K562 (cell line): ENCODE measurements at regions not wholly inside any gene's neighbourhood (a gene's known extent, or its start where the extent isn't known, plus 50 kb on each side); places are given as distances from the start of the nearest gene placed in this dataset.

Experiments used
- ATAC-seq: fragments of 200-7000 bp; cut with Tn5 transposase; 3 replicates; pipeline ENCODE4 v1.9.1; 2020; ENCODE audit warnings: moderate library complexity
- BruUV-seq: library from RNA; stranded (reverse); fragments of 400-500 nt; replicated peaks from 2 replicates; lab custom pipeline; 2021; lab: Mats Ljungman, UMichigan
- CTCF ChIA-PET: fragments of 300-600 bp; formaldehyde crosslinking; extraction: SDS; loops from one replicate; lab custom pipeline; 2021; ENCODE audit warnings: low intra/inter-chr PET ratio; lab: Yijun Ruan, JAX
- POLR2A ChIA-PET: fragments of 300-600, 350-650 bp; sonication (Branson Sonifier 250); formaldehyde crosslinking; extraction: SDS; loops from one replicate; lab custom pipeline; 2021; ENCODE audit warnings: antibody characterized with exemption, inconsistent platforms; lab: Yijun Ruan, JAX
- DNase-seq, 4 experiments: peaks; one replicate each; pipeline versions ENCODE4 v3.0.0 to v3.0.0-alpha.2; 2011 to 2018; ENCODE audit warnings: low spot score in 3 of 4, mixed read lengths in 3 of 4; ENCODE audit errors: extremely low read depth in 1 of 4
- FAIRE-seq: peaks from 2 replicates; lab custom pipeline; 2011; peaks lifted over from hg19 to GRCh38; lab: Jason Lieb, UNC
- H2AFZ ChIP-seq: 2 replicates; pipeline ENCODE4 v1.6.0; 2011; ENCODE audit warnings: low read depth, low read length, control low read depth, inconsistent platforms
- H3K27ac ChIP-seq: fragments of 200-600 bp; 3 replicates; pipeline ENCODE4 v1.8.0; 2011; ENCODE audit warnings: low read depth, mild to moderate bottlenecking, control low read depth, inconsistent platforms, low read length, moderate library complexity, mixed read lengths; ENCODE audit errors: extremely low read depth
- H3K27me3 ChIP-seq, 2 experiments: fragments of 300-600 bp in 1 of 2; 2 replicates in 1 of 2; 3 replicates in 1 of 2; pipeline versions ENCODE4 v1.6.0 to v1.8.0; 2011; ENCODE audit warnings: inconsistent platforms in 2 of 2, low read length in 2 of 2, mild to moderate bottlenecking in 1 of 2, mixed read lengths in 1 of 2, moderate library complexity in 1 of 2; ENCODE audit not compliant: control insufficient read depth in 2 of 2, insufficient read depth in 2 of 2
- H3K36me3 ChIP-seq: fragments of 300-600 bp; 3 replicates; pipeline ENCODE4 v1.8.0; 2011; ENCODE audit warnings: mild to moderate bottlenecking, low read length, inconsistent platforms; ENCODE audit not compliant: control insufficient read depth, insufficient read depth
- H3K4me1 ChIP-seq, 2 experiments: fragments of 200-600 bp in 1 of 2; replicated peaks in 1 of 2; 2 replicates in 1 of 2; 3 replicates in 1 of 2; pipeline versions ENCODE4 v1.5.1 to v1.8.0; 2011; ENCODE audit warnings: inconsistent platforms in 2 of 2, low read length in 2 of 2, mild to moderate bottlenecking in 1 of 2, mixed read lengths in 1 of 2, moderate library complexity in 1 of 2; ENCODE audit not compliant: control insufficient read depth in 2 of 2, insufficient read depth in 2 of 2
- H3K4me2 ChIP-seq: 2 replicates; pipeline ENCODE4 v1.6.1; 2011; ENCODE audit warnings: low read length, control low read depth, inconsistent platforms, mixed read lengths; ENCODE audit not compliant: insufficient read depth
- H3K4me3 ChIP-seq: fragments of 200-600 bp; sonication (generic), shearing (Covaris generic); 2 replicates; pipeline ENCODE4 v1.5.1; 2016; ENCODE audit warnings: control low read depth, inconsistent platforms
- H3K79me2 ChIP-seq: fragments of 200-600 bp; 3 replicates; pipeline ENCODE4 v1.8.0; 2011; ENCODE audit warnings: low read length, inconsistent platforms; ENCODE audit not compliant: control insufficient read depth, insufficient read depth
- H3K9ac ChIP-seq, 2 experiments: 2 replicates each; pipeline versions ENCODE4 v1.6.0 to v1.6.1; 2011; ENCODE audit warnings: low read depth in 2 of 2, low read length in 2 of 2, control low read depth in 1 of 2, inconsistent platforms in 1 of 2, mild to moderate bottlenecking in 1 of 2, mixed read lengths in 1 of 2; ENCODE audit not compliant: insufficient read depth in 1 of 2
- H3K9me1 ChIP-seq: one replicate; pipeline ENCODE4 v1.6.0; 2011; ENCODE audit warnings: inconsistent platforms, mild to moderate bottlenecking, low read length, moderate library complexity; ENCODE audit not compliant: control insufficient read depth, insufficient read depth
- H3K9me3 ChIP-seq: replicated peaks from 2 replicates; pipeline ENCODE4 v1.5.1; 2011; ENCODE audit warnings: low read depth, low read length, inconsistent platforms; ENCODE audit not compliant: control insufficient read depth, insufficient read depth
- H4K20me1 ChIP-seq: replicated peaks from 2 replicates; pipeline ENCODE4 v1.6.1; 2011; ENCODE audit warnings: low read length, inconsistent platforms, mixed read lengths; ENCODE audit not compliant: control insufficient read depth, insufficient read depth
- C11orf30 ChIP-seq: fragments of 450-650 bp; IDR thresholded peaks from 2 replicates; pipeline ENCODE4 v1.6.1; 2016; ENCODE audit warnings: low read depth, mild to moderate bottlenecking
- CBFB ChIP-seq: sonication (generic); formaldehyde crosslinking; IDR thresholded peaks from 2 replicates; pipeline ENCODE4 v1.4.0; 2020; ENCODE audit warnings: mild to moderate bottlenecking, missing genetic modification reagents
- MEF2D ChIP-seq: conservative IDR thresholded peaks from 2 replicates; pipeline ENCODE4 v1.6.1; 2016; ENCODE audit warnings: low read depth, missing genetic modification characterization, missing compliant biosample characterization
- POLR3G ChIP-seq: IDR thresholded peaks from 2 replicates; pipeline ENCODE4 v1.6.1; 2011; ENCODE audit not compliant: insufficient read length, insufficient replicate concordance; ENCODE audit errors: extremely low read depth
- RBM17 ChIP-seq: fragments of 200-400 bp; formaldehyde crosslinking; IDR thresholded peaks from 2 replicates; pipeline ENCODE4 v1.6.1; 2017; ENCODE audit warnings: low read depth, mild to moderate bottlenecking, low read length, borderline replicate concordance
- RBM25 ChIP-seq: fragments of 200-400 bp; formaldehyde crosslinking; IDR thresholded peaks from 2 replicates; pipeline ENCODE4 v1.6.1; 2018; ENCODE audit warnings: low read length, low read depth, moderate library complexity; ENCODE audit not compliant: severe bottlenecking
- STAT5B ChIP-seq: fragments of 250-450 bp; sonication (Bioruptor Pico); IDR thresholded peaks from 2 replicates; pipeline ENCODE4 v1.8.0; 2021; ENCODE audit warnings: mild to moderate bottlenecking, inconsistent platforms
- ZNF146 ChIP-seq: IDR thresholded peaks from one replicate; pipeline ENCODE4 v1.6.1; 2018; ENCODE audit warnings: missing compliant biosample characterization; ENCODE audit not compliant: unreplicated experiment
- ZNF316 ChIP-seq: fragments of 450-650 bp; IDR thresholded peaks from 2 replicates; pipeline ENCODE4 v1.6.1; 2016
- ZNF644 ChIP-seq: fragments of 200-800 bp; sonication (Bioruptor generic); IDR thresholded peaks from 2 replicates; pipeline ENCODE4 v1.6.1; 2016; ENCODE audit warnings: low read depth, missing genetic modification characterization, missing compliant biosample characterization
- ZSCAN29 ChIP-seq: fragments of 450-650 bp; IDR thresholded peaks from 2 replicates; pipeline ENCODE4 v1.6.1; 2017
- WGBS: fragments of 100-300 bp; shearing (Covaris generic); methylation state at CpG from one replicate; pipeline ENCODE4 v1.1.6; 2016; ENCODE audit warnings: low coverage, mixed read lengths; ENCODE audit not compliant: insufficient coverage; ENCODE audit errors: missing lambda C conversion rate; 5-methylcytosine and 5-hydroxymethylcytosine counted together
- in situ Hi-C: fragments of 300-500 bp; cut with MboI; formaldehyde crosslinking; loops from 4 replicates; pipeline ENCODE4 v1.15.0; 2018; ENCODE audit warnings: inconsistent platforms, mixed read lengths
- intact Hi-C: fragments of 100-400 bp; cut with micrococcal nuclease; formaldehyde crosslinking; loops from 2 replicates; pipeline ENCODE4 v1.14.2; 2022
- TF ChIP-seq, protein P1 (sequence below): fragments of 250-450 bp; sonication (Bioruptor Pico); IDR thresholded peaks from 2 replicates; pipeline ENCODE4 v1.5.0; 2020; ENCODE audit warnings: mild to moderate bottlenecking, borderline replicate concordance
- TF ChIP-seq, protein P2 (sequence below): sonication (generic); formaldehyde crosslinking; IDR thresholded peaks from 2 replicates; pipeline ENCODE4 v1.8.1; 2022; ENCODE audit warnings: missing genetic modification reagents

DNA sequence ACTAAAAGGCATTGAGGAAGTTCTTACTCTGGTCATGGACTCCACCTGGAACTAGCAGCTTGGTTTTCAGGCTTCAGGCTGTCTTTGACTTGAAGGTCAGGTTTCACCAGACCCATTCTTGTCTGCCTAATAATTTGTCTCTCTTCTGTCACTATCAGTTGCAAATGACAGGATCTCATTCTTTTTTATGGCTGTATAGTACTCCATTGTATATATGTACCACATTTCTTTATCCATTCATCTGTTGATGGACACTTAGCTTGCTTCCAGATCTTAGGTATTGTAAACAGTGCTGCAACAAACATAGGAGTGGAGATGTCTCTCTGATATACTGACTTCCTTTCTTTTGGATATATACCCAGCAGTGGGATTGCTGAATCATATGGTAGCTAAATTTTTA, 73.1 kb upstream of the SYNCRIP start:
- no peak for ATAC-seq
- Histone ChIP-seq H3K27ac (no peak overlapping the region), H3K36me3 (no peaks in the 10 kb centered on the region), H3K9me3 (no peaks in the 10 kb centered on the region), H3K4me2 (no peak overlapping the region), H2AFZ (no peak overlapping the region), H4K20me1 (no peaks in the 10 kb centered on the region), H3K9me1 (no peaks in the 10 kb centered on the region), H3K27me3 (no peaks in the 10 kb centered on the region), H3K4me3 (no peak overlapping the region), H3K79me2 (no peaks in the 10 kb centered on the region), H3K4me1 (no peaks in the 10 kb centered on the region; a peak in 1 of 5 replicates), H3K9ac (no peak overlapping the region)
- no peak for DNase-seq
- POLR2A ChIA-PET = interaction anchor here (1.2 kb wide), 1 partner anchor 64 kb away, joined by 3 read pairs; no protein-coding TSS in a partner anchor
- intact Hi-C loops = no loop called here
- CTCF ChIA-PET = no interaction called here
- in situ Hi-C loops = no loop called here
- no peak for FAIRE-seq
- TF ChIP-seq ZNF146 (peak; percentile 91), ZNF644 (tag) (no peak), ZNF316 (no peak), C11orf30 (no peak), RBM25 (peak; percentile 50), STAT5B (no peak), ZSCAN29 (no peak)
- no TSS peak for BruUV-seq

DNA sequence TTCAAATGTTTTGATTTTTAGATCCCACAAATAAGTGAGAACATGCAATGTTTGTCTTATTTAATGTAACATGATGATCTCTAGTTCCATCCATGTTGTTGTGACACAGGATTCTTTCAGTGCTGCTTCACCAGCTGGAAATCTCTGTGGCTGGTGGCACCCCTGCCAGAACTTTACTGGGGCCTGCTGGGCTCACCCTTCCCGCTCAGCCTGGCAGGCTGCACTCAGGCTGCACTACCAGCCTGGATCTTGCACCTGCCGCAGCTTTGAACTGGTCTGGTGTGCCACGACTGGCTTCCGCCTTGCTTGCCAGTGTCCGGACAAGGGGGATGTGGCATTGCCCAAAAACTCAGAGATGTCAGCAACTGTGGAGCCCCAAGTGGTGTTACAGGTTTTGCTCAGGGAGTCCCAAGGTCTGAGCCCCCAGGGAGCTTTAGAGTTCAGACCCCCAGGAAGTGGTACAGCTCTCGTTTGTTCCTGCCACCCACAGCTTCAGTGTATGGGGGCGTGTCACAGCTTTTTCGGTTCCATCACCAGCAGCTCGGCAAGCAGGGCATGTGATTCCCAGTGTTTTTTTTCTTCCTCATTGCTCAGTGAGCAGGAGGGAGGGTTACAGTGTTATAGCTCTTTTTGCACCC, 72.3 kb upstream of the SYNCRIP start:
- H4K20me1 ChIP-seq = no peaks in the 10 kb centered on the region
- H3K27me3 ChIP-seq = no peaks in the 10 kb centered on the region
- FAIRE-seq (no peak), ATAC-seq (no peak), DNase-seq (no peak)
- no peaks in the 10 kb centered on the region for H3K36me3 ChIP-seq
- no peak overlapping the region for H2AFZ ChIP-seq
- intact Hi-C loops = no loop called here
- no TSS peak for BruUV-seq
- H3K27ac ChIP-seq = no peak overlapping the region
- no peaks in the 10 kb centered on the region; a peak in 1 of 5 replicates for H3K4me1 ChIP-seq
- no peaks in the 10 kb centered on the region for H3K79me2 ChIP-seq
- no peak overlapping the region for H3K4me2 ChIP-seq
- ChIA-PET POLR2A (interaction anchor here (1.2 kb wide), 1 partner anchor 63 kb away, joined by 3 read pairs; no protein-coding TSS in a partner anchor), CTCF (no interaction called here)
- H3K9ac ChIP-seq = no peak overlapping the region
- no peak overlapping the region for H3K4me3 ChIP-seq
- no peaks in the 10 kb centered on the region for H3K9me1 ChIP-seq
- WGBS = 2% methylated on average over 9 of the region's 9 CpGs
- H3K9me3 ChIP-seq = no peaks in the 10 kb centered on the region
- in situ Hi-C loops = no loop called here
- TF ChIP-seq POLR3G (no peak), MEF2D (tag) (no peak), CBFB (CRISPR knock-in tag) (no peak), RBM17 (no peak)
- TF ChIP-seq, protein P1, sequence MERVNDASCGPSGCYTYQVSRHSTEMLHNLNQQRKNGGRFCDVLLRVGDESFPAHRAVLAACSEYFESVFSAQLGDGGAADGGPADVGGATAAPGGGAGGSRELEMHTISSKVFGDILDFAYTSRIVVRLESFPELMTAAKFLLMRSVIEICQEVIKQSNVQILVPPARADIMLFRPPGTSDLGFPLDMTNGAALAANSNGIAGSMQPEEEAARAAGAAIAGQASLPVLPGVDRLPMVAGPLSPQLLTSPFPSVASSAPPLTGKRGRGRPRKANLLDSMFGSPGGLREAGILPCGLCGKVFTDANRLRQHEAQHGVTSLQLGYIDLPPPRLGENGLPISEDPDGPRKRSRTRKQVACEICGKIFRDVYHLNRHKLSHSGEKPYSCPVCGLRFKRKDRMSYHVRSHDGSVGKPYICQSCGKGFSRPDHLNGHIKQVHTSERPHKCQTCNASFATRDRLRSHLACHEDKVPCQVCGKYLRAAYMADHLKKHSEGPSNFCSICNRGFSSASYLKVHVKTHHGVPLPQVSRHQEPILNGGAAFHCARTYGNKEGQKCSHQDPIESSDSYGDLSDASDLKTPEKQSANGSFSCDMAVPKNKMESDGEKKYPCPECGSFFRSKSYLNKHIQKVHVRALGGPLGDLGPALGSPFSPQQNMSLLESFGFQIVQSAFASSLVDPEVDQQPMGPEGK = no peak
- TF ChIP-seq, protein P2, sequence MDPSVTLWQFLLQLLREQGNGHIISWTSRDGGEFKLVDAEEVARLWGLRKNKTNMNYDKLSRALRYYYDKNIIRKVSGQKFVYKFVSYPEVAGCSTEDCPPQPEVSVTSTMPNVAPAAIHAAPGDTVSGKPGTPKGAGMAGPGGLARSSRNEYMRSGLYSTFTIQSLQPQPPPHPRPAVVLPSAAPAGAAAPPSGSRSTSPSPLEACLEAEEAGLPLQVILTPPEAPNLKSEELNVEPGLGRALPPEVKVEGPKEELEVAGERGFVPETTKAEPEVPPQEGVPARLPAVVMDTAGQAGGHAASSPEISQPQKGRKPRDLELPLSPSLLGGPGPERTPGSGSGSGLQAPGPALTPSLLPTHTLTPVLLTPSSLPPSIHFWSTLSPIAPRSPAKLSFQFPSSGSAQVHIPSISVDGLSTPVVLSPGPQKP (CRISPR knock-in tag) = no peak
